Neural progenitor cell (in vitro differentiated cells): ENCODE measurements at regions not wholly inside any gene's neighbourhood (a gene's known extent, or its start where the extent isn't known, plus 50 kb on each side); places are given as distances from the start of the nearest gene placed in this dataset.
"Not testable (repeated sequence)": the region's sequence is repeated elsewhere in the genome, so short reads cannot be mapped to it uniquely, and the experiment has no call there.

Source experiments
- DNase-seq: peaks from one replicate; pipeline ENCODE4 v3.0.0-alpha.2; 2016; ENCODE audit warnings: low spot score
- H2AFZ ChIP-seq: fragments of 200-600 bp; sonication (generic); replicated peaks from 2 replicates; pipeline ENCODE4 v1.6.1; 2016; ENCODE audit warnings: antibody characterized with exemption
- H3F3A ChIP-seq: fragments of 200-600 bp; sonication (generic); 2 replicates; pipeline ENCODE4 v1.6.1; 2016; ENCODE audit warnings: antibody characterized with exemption, low read depth
- H3K27ac ChIP-seq: fragments of 200-600 bp; sonication (generic); 2 replicates; pipeline ENCODE4 v1.5.1; 2016; ENCODE audit warnings: mild to moderate bottlenecking
- H3K27me3 ChIP-seq: fragments of 200-600 bp; sonication (generic); 2 replicates; pipeline ENCODE4 v1.6.1; 2016; ENCODE audit warnings: mild to moderate bottlenecking, moderate library complexity
- H3K36me3 ChIP-seq: fragments of 200-600 bp; sonication (generic); 2 replicates; pipeline ENCODE4 v1.5.1; 2016
- H3K4me1 ChIP-seq: fragments of 200-600 bp; sonication (generic); 2 replicates; pipeline ENCODE4 v1.6.1; 2016; ENCODE audit warnings: mixed run types
- H3K4me2 ChIP-seq: fragments of 200-600 bp; sonication (generic); 2 replicates; pipeline ENCODE4 v1.6.1; 2016
- H3K4me3 ChIP-seq: fragments of 200-600 bp; sonication (generic); 2 replicates; pipeline ENCODE4 v1.5.1; 2016
- H3K79me2 ChIP-seq: fragments of 200-600 bp; sonication (generic); 2 replicates; pipeline ENCODE4 v1.6.1; 2016; ENCODE audit warnings: low read depth
- H3K9ac ChIP-seq: fragments of 200-600 bp; sonication (generic); 2 replicates; pipeline ENCODE4 v1.6.1; 2016
- H3K9me3 ChIP-seq: fragments of 200-600 bp; sonication (generic); 2 replicates; pipeline ENCODE4 v1.5.1; 2016; ENCODE audit warnings: low read depth
- H4K20me1 ChIP-seq: fragments of 200-600 bp; sonication (generic); 2 replicates; pipeline ENCODE4 v1.6.1; 2016; ENCODE audit warnings: low read depth
- H3K27ac Mint-ChIP-seq: 3 replicates; pipeline ENCODE4 v1.8.0; 2021; ENCODE audit warnings: mixed read lengths
- H3K27me3 Mint-ChIP-seq: 2 replicates; pipeline ENCODE4 v1.8.0; 2022; ENCODE audit warnings: low read depth, mild to moderate bottlenecking, inconsistent platforms, moderate library complexity, mixed read lengths; ENCODE audit not compliant: insufficient read depth
- H3K36me3 Mint-ChIP-seq: 3 replicates; pipeline ENCODE4 v1.8.0; 2021; ENCODE audit warnings: mixed read lengths
- H3K4me1 Mint-ChIP-seq: 3 replicates; pipeline ENCODE4 v1.8.0; 2021; ENCODE audit warnings: mixed read lengths
- H3K4me3 Mint-ChIP-seq: 3 replicates; pipeline ENCODE4 v1.8.0; 2021; ENCODE audit warnings: mild to moderate bottlenecking, moderate library complexity, mixed read lengths
- H3K9me3 Mint-ChIP-seq: 3 replicates; pipeline ENCODE4 v1.8.0; 2020; ENCODE audit warnings: mixed read lengths
- CTCF ChIP-seq: fragments of 200-600 bp; sonication (generic); IDR thresholded peaks from 2 replicates; pipeline ENCODE4 v1.5.1; 2017; ENCODE audit warnings: antibody characterized with exemption, mild to moderate bottlenecking
- EZH2 ChIP-seq: fragments of 200-600 bp; sonication (generic); IDR thresholded peaks from 2 replicates; pipeline ENCODE4 v1.6.1; 2017; ENCODE audit warnings: antibody characterized with exemption, mild to moderate bottlenecking, moderate library complexity
- EZH2phosphoT487 ChIP-seq: fragments of 200-600 bp; sonication (generic); IDR thresholded peaks from 2 replicates; pipeline ENCODE4 v1.6.1; 2017; ENCODE audit warnings: antibody characterized with exemption

- Histone ChIP-seq H3K27me3 (no peaks in the 10 kb centered on the region), H3K4me1 (no peaks in the 10 kb centered on the region), H3K27ac (no peak overlapping the region), H4K20me1 (no peaks in the 10 kb centered on the region), H2AFZ (no peak overlapping the region), H3K79me2 (no peaks in the 10 kb centered on the region), H3K9ac (no peak overlapping the region), H3K9me3 (no peaks in the 10 kb centered on the region), H3F3A (no peaks in the 10 kb centered on the region), H3K36me3 (no peaks in the 10 kb centered on the region), H3K4me3 (no peak overlapping the region), H3K4me2 (no peak overlapping the region)
- TF ChIP-seq EZH2phosphoT487 (no peak), EZH2 (no peak), CTCF (no peak)
- H3K4me1 Mint-ChIP-seq, result no peaks in the 10 kb centered on the region
- H3K27me3 Mint-ChIP-seq, result peaks cover 4% of the 10 kb centered on the region
- H3K36me3 Mint-ChIP-seq, result no peaks in the 10 kb centered on the region
- H3K9me3 Mint-ChIP-seq, result no peaks in the 10 kb centered on the region
- H3K27ac Mint-ChIP-seq, result no peak overlapping the region
- H3K4me3 Mint-ChIP-seq, result no peak overlapping the region
- no peak for DNase-seq
Measured at GRCh38 chr3:125715651-125716050, 120.4 kb upstream of the OSBPL11 start.

GRCh38 chr3:125732151-125732550, 136.9 kb upstream of the OSBPL11 start:
- not testable (repeated sequence) for H3K4me3 Mint-ChIP-seq, H3K27ac Mint-ChIP-seq, H2AFZ ChIP-seq

GRCh38 chr3:125741991-125742718, 146.9 kb upstream of the OSBPL11 start:
- not testable (repeated sequence) for H3K36me3 ChIP-seq, H3F3A ChIP-seq, H3K4me1 Mint-ChIP-seq, H3K36me3 Mint-ChIP-seq, H3K4me3 ChIP-seq, H3K79me2 ChIP-seq, H4K20me1 ChIP-seq, H3K4me1 ChIP-seq, H3K9ac ChIP-seq, H3K27ac ChIP-seq, H3K9me3 ChIP-seq, H3K4me3 Mint-ChIP-seq, H3K27me3 Mint-ChIP-seq, H3K27me3 ChIP-seq
- Histone ChIP-seq H2AFZ (peak overlapping the region; percentile 45), H3K4me2 (peak overlapping the region; percentile 35)
- DNase-seq, result peak; percentile 10
- peak overlapping the region; percentile 21 for H3K27ac Mint-ChIP-seq
- H3K9me3 Mint-ChIP-seq, result peaks cover 16% of the 10 kb centered on the region

More at GRCh38 chr3:125732151-125732550, 136.9 kb upstream of the OSBPL11 start:
- H3F3A ChIP-seq, H3K27me3 Mint-ChIP-seq, H3K36me3 ChIP-seq, H3K4me2 ChIP-seq, H3K27me3 ChIP-seq, DNase-seq, H3K4me1 ChIP-seq, H3K4me1 Mint-ChIP-seq, H3K4me3 ChIP-seq, H3K27ac ChIP-seq, H3K9me3 ChIP-seq, H3K79me2 ChIP-seq, H3K36me3 Mint-ChIP-seq, H4K20me1 ChIP-seq, H3K9ac ChIP-seq: not testable (repeated sequence)
- H3K9me3 Mint-ChIP-seq, result peaks cover 15% of the 10 kb centered on the region

- H3K4me3 ChIP-seq, H3K27me3 Mint-ChIP-seq, H4K20me1 ChIP-seq, H3K4me1 ChIP-seq, H3K4me1 Mint-ChIP-seq, H3K27me3 ChIP-seq, H3K79me2 ChIP-seq, H3K27ac ChIP-seq, H3K4me3 Mint-ChIP-seq, H3K36me3 ChIP-seq, H3K9me3 ChIP-seq, H2AFZ ChIP-seq, H3F3A ChIP-seq, H3K9ac ChIP-seq, H3K4me2 ChIP-seq, H3K36me3 Mint-ChIP-seq, H3K27ac Mint-ChIP-seq: not testable (repeated sequence)
- DNase-seq, result peak; percentile 16
- peak; percentile 13 for TF ChIP-seq CTCF
- H3K9me3 Mint-ChIP-seq, result peaks cover 12% of the 10 kb centered on the region
Measured at GRCh38 chr3:125742845-125743244, 147.5 kb upstream of the OSBPL11 start.

GRCh38 chr3:125757050-125757449, 161.8 kb upstream of the OSBPL11 start:
- not testable (repeated sequence) for H3K4me3 ChIP-seq, H3K4me1 ChIP-seq, H3K27me3 Mint-ChIP-seq, H3K4me3 Mint-ChIP-seq, H3K9me3 Mint-ChIP-seq, H2AFZ ChIP-seq, H3K36me3 ChIP-seq, DNase-seq, H3K27me3 ChIP-seq, H3F3A ChIP-seq, H3K27ac ChIP-seq, H3K36me3 Mint-ChIP-seq, H4K20me1 ChIP-seq, H3K79me2 ChIP-seq, H3K9ac ChIP-seq, H3K9me3 ChIP-seq, H3K4me2 ChIP-seq, H3K27ac Mint-ChIP-seq
- H3K4me1 Mint-ChIP-seq, result peaks cover 10% of the 10 kb centered on the region

- H2AFZ ChIP-seq, H3K4me3 ChIP-seq, H3F3A ChIP-seq, H3K9ac ChIP-seq, H3K27me3 ChIP-seq, DNase-seq, H3K4me1 ChIP-seq, H3K9me3 Mint-ChIP-seq, H3K36me3 ChIP-seq, H3K27ac Mint-ChIP-seq, H3K79me2 ChIP-seq, H3K27ac ChIP-seq, H3K4me3 Mint-ChIP-seq, H3K27me3 Mint-ChIP-seq, H4K20me1 ChIP-seq, H3K36me3 Mint-ChIP-seq, H3K9me3 ChIP-seq, H3K4me2 ChIP-seq, H3K4me1 Mint-ChIP-seq: not testable (repeated sequence)
Measured at GRCh38 chr3:125758641-125759130, 163.4 kb upstream of the OSBPL11 start.
